GM23338 (cell line): ENCODE measurements at regions not wholly inside any gene's neighbourhood (a gene's known extent, or its start where the extent isn't known, plus 50 kb on each side); places are given as distances from the start of the nearest gene placed in this dataset.

ENCODE experiments used
- ATAC-seq: fragments of 200-7000 bp; cut with Tn5 transposase; 3 replicates; pipeline ENCODE4 v1.9.1; 2020
- DNase-seq: peaks from one replicate; pipeline ENCODE4 v3.0.0-alpha.2; 2015; ENCODE audit warnings: low spot score
- H2AFZ ChIP-seq: fragments of 200-600 bp; sonication (generic); 2 replicates; pipeline ENCODE4 v1.8.0; 2016; ENCODE audit warnings: antibody characterized with exemption, mild to moderate bottlenecking, moderate library complexity
- H3F3A ChIP-seq: fragments of 200-600 bp; sonication (generic); replicated peaks from 2 replicates; pipeline ENCODE4 v1.8.0; 2017; ENCODE audit warnings: antibody characterized with exemption, mixed run types, low read depth
- H3K27ac ChIP-seq: fragments of 200-600 bp; sonication (generic); 2 replicates; pipeline ENCODE4 v1.6.1; 2016; ENCODE audit warnings: low read depth
- H3K27me3 ChIP-seq: fragments of 200-600 bp; sonication (generic); 2 replicates; pipeline ENCODE4 v1.8.0; 2016; ENCODE audit warnings: mild to moderate bottlenecking, mixed run types, moderate library complexity; ENCODE audit not compliant: insufficient read depth
- H3K36me3 ChIP-seq: fragments of 200-600 bp; sonication (generic); 2 replicates; pipeline ENCODE4 v1.8.0; 2016; ENCODE audit warnings: mild to moderate bottlenecking; ENCODE audit not compliant: insufficient read depth
- H3K4me1 ChIP-seq: fragments of 200-600 bp; sonication (generic); 2 replicates; pipeline ENCODE4 v1.8.0; 2016; ENCODE audit warnings: mild to moderate bottlenecking, moderate library complexity; ENCODE audit not compliant: insufficient read depth
- H3K4me2 ChIP-seq: fragments of 200-600 bp; sonication (generic); 2 replicates; pipeline ENCODE4 v1.7.1; 2017; ENCODE audit warnings: mixed run types
- H3K4me3 ChIP-seq: fragments of 200-600 bp; sonication (generic); 2 replicates; pipeline ENCODE4 v1.6.1; 2016; ENCODE audit warnings: mixed run types
- H3K79me2 ChIP-seq: fragments of 200-600 bp; sonication (generic); replicated peaks from 2 replicates; pipeline ENCODE4 v1.8.0; 2017; ENCODE audit warnings: mild to moderate bottlenecking; ENCODE audit not compliant: insufficient read depth
- H3K9me2 ChIP-seq: fragments of 200-600 bp; sonication (generic); 2 replicates; pipeline ENCODE4 v1.8.0; 2017; ENCODE audit not compliant: insufficient read depth
- H4K20me1 ChIP-seq: fragments of 200-600 bp; sonication (generic); replicated peaks from 2 replicates; pipeline ENCODE4 v1.8.0; 2017; ENCODE audit warnings: mild to moderate bottlenecking; ENCODE audit not compliant: insufficient read depth
- H3K27ac Mint-ChIP-seq: 2 replicates; pipeline ENCODE4 v1.8.0; 2020; ENCODE audit warnings: inconsistent platforms, mild to moderate bottlenecking, moderate library complexity, mixed read lengths
- H3K27me3 Mint-ChIP-seq: 3 replicates; pipeline ENCODE4 v1.8.0; 2022; ENCODE audit warnings: low read depth, mild to moderate bottlenecking, moderate library complexity, mixed read lengths, inconsistent platforms; ENCODE audit not compliant: insufficient read depth, poor library complexity
- H3K36me3 Mint-ChIP-seq: 3 replicates; pipeline ENCODE4 v1.8.0; 2021; ENCODE audit warnings: low read depth, mild to moderate bottlenecking, inconsistent platforms, moderate library complexity, mixed read lengths
- H3K4me1 Mint-ChIP-seq: 3 replicates; pipeline ENCODE4 v1.8.0; 2020; ENCODE audit warnings: mild to moderate bottlenecking, inconsistent platforms, mixed read lengths
- H3K4me3 Mint-ChIP-seq: 3 replicates; pipeline ENCODE4 v1.8.0; 2021; ENCODE audit warnings: moderate library complexity, mild to moderate bottlenecking, inconsistent platforms, mixed read lengths
- H3K9me3 Mint-ChIP-seq: 3 replicates; pipeline ENCODE4 v1.8.0; 2020; ENCODE audit warnings: moderate library complexity, mild to moderate bottlenecking, inconsistent platforms, mixed read lengths
- CREB1 ChIP-seq: fragments of 250-450 bp; sonication (Bioruptor Pico); IDR thresholded peaks from 2 replicates; pipeline ENCODE4 v1.5.0; 2020; ENCODE audit warnings: low read depth, mild to moderate bottlenecking, moderate library complexity
- ETS1 ChIP-seq: IDR thresholded peaks from 2 replicates; pipeline ENCODE4 v1.6.1; 2016; ENCODE audit warnings: antibody characterized with exemption
- EZH2 ChIP-seq: fragments of 200-600 bp; sonication (generic); IDR thresholded peaks from one replicate; pipeline ENCODE4 v1.8.0; 2017; ENCODE audit warnings: antibody characterized with exemption, mild to moderate bottlenecking, low read depth; ENCODE audit not compliant: unreplicated experiment
- EZH2phosphoT487 ChIP-seq: fragments of 200-600 bp; sonication (generic); IDR thresholded peaks from one replicate; pipeline ENCODE4 v1.8.1; 2018; ENCODE audit warnings: antibody characterized with exemption; ENCODE audit not compliant: unreplicated experiment
- JUNB ChIP-seq: IDR thresholded peaks from one replicate; pipeline ENCODE4 v1.6.1; 2016; ENCODE audit warnings: antibody characterized with exemption; ENCODE audit not compliant: unreplicated experiment
- NANOG ChIP-seq: IDR thresholded peaks from 2 replicates; pipeline ENCODE4 v1.6.1; 2016; ENCODE audit warnings: antibody characterized with exemption, borderline replicate concordance
- POLR2AphosphoS5 ChIP-seq: IDR thresholded peaks from 2 replicates; pipeline ENCODE4 v1.6.1; 2016; ENCODE audit warnings: antibody characterized with exemption, low read depth
- STAT1 ChIP-seq: IDR thresholded peaks from one replicate; pipeline ENCODE4 v1.6.1; 2016; ENCODE audit warnings: antibody characterized with exemption; ENCODE audit not compliant: unreplicated experiment
- ZNF114 ChIP-seq: fragments of 250-450 bp; sonication (Bioruptor Pico); IDR thresholded peaks from 2 replicates; pipeline ENCODE4 v1.5.0; 2020; ENCODE audit warnings: mild to moderate bottlenecking, moderate library complexity
- ZNF331 ChIP-seq: fragments of 250-450 bp; sonication (Bioruptor Pico); IDR thresholded peaks from 2 replicates; pipeline ENCODE4 v1.5.0; 2020; ENCODE audit warnings: low read depth, mild to moderate bottlenecking, moderate library complexity
- ZNF462 ChIP-seq: fragments of 250-450 bp; sonication (Bioruptor Pico); IDR thresholded peaks from 2 replicates; pipeline ENCODE4 v1.5.0; 2020; ENCODE audit warnings: mild to moderate bottlenecking, moderate library complexity
- TF ChIP-seq, protein P1 (sequence below): IDR thresholded peaks from one replicate; pipeline ENCODE4 v1.6.1; 2018; ENCODE audit warnings: antibody characterized with exemption; ENCODE audit not compliant: unreplicated experiment
- TF ChIP-seq, protein P2 (sequence below), 2 experiments: fragments of 200-600 bp in 1 of 2; sonication (generic) in 1 of 2; conservative IDR thresholded peaks; 2 replicates each; pipeline versions ENCODE4 v1.5.1 to v1.6.1; 2016 to 2017; ENCODE audit warnings: antibody characterized with exemption in 2 of 2, low read depth in 2 of 2, mild to moderate bottlenecking in 2 of 2, moderate library complexity in 1 of 2

DNA sequence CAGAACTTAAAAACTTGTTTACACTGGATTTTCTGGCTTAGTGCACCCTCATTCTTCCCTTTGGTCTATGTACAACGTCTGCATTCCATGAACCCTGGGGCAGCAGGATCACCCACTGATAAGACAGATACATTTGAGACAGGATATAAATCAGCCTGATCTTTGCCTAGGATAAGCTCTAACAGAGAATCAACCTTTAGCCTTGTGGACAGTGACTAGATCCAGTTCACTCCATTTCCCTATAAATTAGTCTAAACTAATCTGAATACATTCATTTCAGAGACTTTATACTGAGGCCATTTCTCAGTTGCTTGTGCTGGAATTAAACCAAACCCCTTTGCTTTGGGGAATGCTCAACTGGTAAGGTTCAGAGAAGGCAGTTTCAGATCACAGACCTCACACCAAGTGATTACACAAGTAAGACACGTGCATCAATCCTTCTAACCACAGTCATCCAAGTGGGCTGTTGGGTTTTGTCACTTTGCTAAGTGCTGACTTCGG, 639.8 kb upstream of the FZD8 start:
- Mint-ChIP-seq H3K36me3 (peaks cover 11% of the 10 kb centered on the region), H3K27me3 (peaks cover 1% of the 10 kb centered on the region), H3K4me3 (no peak overlapping the region), H3K9me3 (peaks cover 12% of the 10 kb centered on the region; the same call in 2 of the 3 replicates), H3K27ac (no peak overlapping the region), H3K4me1 (no peaks in the 10 kb centered on the region)
- H3K4me1 ChIP-seq = no peaks in the 10 kb centered on the region
- no peak overlapping the region for H3K27ac ChIP-seq
- H2AFZ ChIP-seq = no peak overlapping the region
- ATAC-seq (no peak), DNase-seq (no peak)
- H4K20me1 ChIP-seq = no peaks in the 10 kb centered on the region
- TF ChIP-seq STAT1 (no peak), ZNF114 (no peak), EZH2 (no peak), POLR2AphosphoS5 (no peak), JUNB (no peak), CREB1 (CRISPR knock-in tag) (no peak), ZNF331 (CRISPR knock-in tag) (no peak), EZH2phosphoT487 (no peak), NANOG (no peak), ETS1 (no peak), ZNF462 (CRISPR knock-in tag) (no peak)
- TF ChIP-seq, protein P1, sequence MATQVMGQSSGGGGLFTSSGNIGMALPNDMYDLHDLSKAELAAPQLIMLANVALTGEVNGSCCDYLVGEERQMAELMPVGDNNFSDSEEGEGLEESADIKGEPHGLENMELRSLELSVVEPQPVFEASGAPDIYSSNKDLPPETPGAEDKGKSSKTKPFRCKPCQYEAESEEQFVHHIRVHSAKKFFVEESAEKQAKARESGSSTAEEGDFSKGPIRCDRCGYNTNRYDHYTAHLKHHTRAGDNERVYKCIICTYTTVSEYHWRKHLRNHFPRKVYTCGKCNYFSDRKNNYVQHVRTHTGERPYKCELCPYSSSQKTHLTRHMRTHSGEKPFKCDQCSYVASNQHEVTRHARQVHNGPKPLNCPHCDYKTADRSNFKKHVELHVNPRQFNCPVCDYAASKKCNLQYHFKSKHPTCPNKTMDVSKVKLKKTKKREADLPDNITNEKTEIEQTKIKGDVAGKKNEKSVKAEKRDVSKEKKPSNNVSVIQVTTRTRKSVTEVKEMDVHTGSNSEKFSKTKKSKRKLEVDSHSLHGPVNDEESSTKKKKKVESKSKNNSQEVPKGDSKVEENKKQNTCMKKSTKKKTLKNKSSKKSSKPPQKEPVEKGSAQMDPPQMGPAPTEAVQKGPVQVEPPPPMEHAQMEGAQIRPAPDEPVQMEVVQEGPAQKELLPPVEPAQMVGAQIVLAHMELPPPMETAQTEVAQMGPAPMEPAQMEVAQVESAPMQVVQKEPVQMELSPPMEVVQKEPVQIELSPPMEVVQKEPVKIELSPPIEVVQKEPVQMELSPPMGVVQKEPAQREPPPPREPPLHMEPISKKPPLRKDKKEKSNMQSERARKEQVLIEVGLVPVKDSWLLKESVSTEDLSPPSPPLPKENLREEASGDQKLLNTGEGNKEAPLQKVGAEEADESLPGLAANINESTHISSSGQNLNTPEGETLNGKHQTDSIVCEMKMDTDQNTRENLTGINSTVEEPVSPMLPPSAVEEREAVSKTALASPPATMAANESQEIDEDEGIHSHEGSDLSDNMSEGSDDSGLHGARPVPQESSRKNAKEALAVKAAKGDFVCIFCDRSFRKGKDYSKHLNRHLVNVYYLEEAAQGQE = no peak
- TF ChIP-seq, protein P2, sequence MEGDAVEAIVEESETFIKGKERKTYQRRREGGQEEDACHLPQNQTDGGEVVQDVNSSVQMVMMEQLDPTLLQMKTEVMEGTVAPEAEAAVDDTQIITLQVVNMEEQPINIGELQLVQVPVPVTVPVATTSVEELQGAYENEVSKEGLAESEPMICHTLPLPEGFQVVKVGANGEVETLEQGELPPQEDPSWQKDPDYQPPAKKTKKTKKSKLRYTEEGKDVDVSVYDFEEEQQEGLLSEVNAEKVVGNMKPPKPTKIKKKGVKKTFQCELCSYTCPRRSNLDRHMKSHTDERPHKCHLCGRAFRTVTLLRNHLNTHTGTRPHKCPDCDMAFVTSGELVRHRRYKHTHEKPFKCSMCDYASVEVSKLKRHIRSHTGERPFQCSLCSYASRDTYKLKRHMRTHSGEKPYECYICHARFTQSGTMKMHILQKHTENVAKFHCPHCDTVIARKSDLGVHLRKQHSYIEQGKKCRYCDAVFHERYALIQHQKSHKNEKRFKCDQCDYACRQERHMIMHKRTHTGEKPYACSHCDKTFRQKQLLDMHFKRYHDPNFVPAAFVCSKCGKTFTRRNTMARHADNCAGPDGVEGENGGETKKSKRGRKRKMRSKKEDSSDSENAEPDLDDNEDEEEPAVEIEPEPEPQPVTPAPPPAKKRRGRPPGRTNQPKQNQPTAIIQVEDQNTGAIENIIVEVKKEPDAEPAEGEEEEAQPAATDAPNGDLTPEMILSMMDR (conservative IDR thresholded peaks at IDR 0.05; ENCODE audit: low read depth in 2 of 2) = no peak
- no peaks in the 10 kb centered on the region for H3K27me3 ChIP-seq
- no peak overlapping the region for H3K4me3 ChIP-seq
- peaks cover 4% of the 10 kb centered on the region; the same call in 1 of the 2 replicates for H3K9me2 ChIP-seq
- no peak overlapping the region for H3K4me2 ChIP-seq
- no peaks in the 10 kb centered on the region for H3K36me3 ChIP-seq
- no peaks in the 10 kb centered on the region for H3F3A ChIP-seq
- no peaks in the 10 kb centered on the region for H3K79me2 ChIP-seq
